Kidney epithelial cell (primary cell): ENCODE measurements at regions not wholly inside any gene's neighbourhood (a gene's known extent, or its start where the extent isn't known, plus 50 kb on each side); places are given as distances from the start of the nearest gene placed in this dataset.
"Not testable (repeated sequence)": the region's sequence is repeated elsewhere in the genome, so short reads cannot be mapped to it uniquely, and the experiment has no call there.

Source experiments
- DNase-seq: peaks from one replicate; pipeline ENCODE4 v3.0.0-alpha.2; 2010; ENCODE audit warnings: low read depth
- H3K27me3 ChIP-seq: 2 replicates; pipeline ENCODE4 v1.6.0; 2011; ENCODE audit warnings: low read length; ENCODE audit not compliant: control insufficient read depth, insufficient read depth
- H3K36me3 ChIP-seq: 2 replicates; pipeline ENCODE4 v1.5.1; 2011; ENCODE audit warnings: low read length; ENCODE audit not compliant: control insufficient read depth, insufficient read depth
- H3K4me3 ChIP-seq: 2 replicates; pipeline ENCODE4 v1.5.1; 2011; ENCODE audit warnings: low read depth, mild to moderate bottlenecking, control low read depth, low read length
- CTCF ChIP-seq: IDR thresholded peaks from 2 replicates; pipeline ENCODE4 v1.5.1; 2011; ENCODE audit warnings: mild to moderate bottlenecking, moderate library complexity, low read length, control low read depth, inconsistent platforms; ENCODE audit not compliant: insufficient read depth, poor library complexity, severe bottlenecking

- TF ChIP-seq CTCF = no peak
- H3K27me3 ChIP-seq = no peaks in the 10 kb centered on the region
Measured at GRCh38 chr18:56436651-56437050, 201.7 kb downstream of the TXNL1 start.

GRCh38 chr18:56433919-56434318 lies 204.5 kb downstream of the TXNL1 start:
- no peak for TF ChIP-seq CTCF
- no peak for DNase-seq
- Histone ChIP-seq H3K27me3 (no peaks in the 10 kb centered on the region), H3K36me3 (no peaks in the 10 kb centered on the region), H3K4me3 (no peak overlapping the region)

More at GRCh38 chr18:56436651-56437050, 201.7 kb downstream of the TXNL1 start:
- H3K36me3 ChIP-seq = no peaks in the 10 kb centered on the region
- no peak overlapping the region for H3K4me3 ChIP-seq
- DNase-seq = no peak

GRCh38 chr18:56431551-56431950 lies 206.8 kb downstream of the TXNL1 start:
- no peak overlapping the region for H3K4me3 ChIP-seq
- H3K27me3 ChIP-seq = no peaks in the 10 kb centered on the region
- peak; percentile 51 for DNase-seq
- no peaks in the 10 kb centered on the region for H3K36me3 ChIP-seq
- no peak for TF ChIP-seq CTCF

GRCh38 chr18:56423626-56424025 lies 214.8 kb downstream of the TXNL1 start:
- TF ChIP-seq CTCF = no peak
- no peak for DNase-seq
- Histone ChIP-seq H3K27me3 (no peaks in the 10 kb centered on the region), H3K4me3 (no peak overlapping the region), H3K36me3 (no peaks in the 10 kb centered on the region)

GRCh38 chr18:56421647-56422046 lies 216.7 kb downstream of the TXNL1 start:
- Histone ChIP-seq H3K27me3 (no peaks in the 10 kb centered on the region), H3K36me3 (no peaks in the 10 kb centered on the region), H3K4me3 (no peak overlapping the region)
- DNase-seq = no peak
- TF ChIP-seq CTCF = no peak

- not testable (repeated sequence) for DNase-seq, H3K4me3 ChIP-seq, H3K36me3 ChIP-seq, H3K27me3 ChIP-seq
Measured at GRCh38 chr18:56420868-56421267, 217.5 kb downstream of the TXNL1 start.
